ENCODE measurements at regions not wholly inside any gene's neighbourhood (a gene's known extent, or its start where the extent isn't known, plus 50 kb on each side); places are given as distances from the start of the nearest gene placed in this dataset.
"Not testable (repeated sequence)": the region's sequence is repeated elsewhere in the genome, so short reads cannot be mapped to it uniquely, and the experiment has no call there.

GRCh38 chr14:58731465-58732293 is 93.9 kb downstream of the DACT1 start:
- DNase-seq = no peak

- DNase-seq = no peak
Measured at GRCh38 chr14:58732387-58732786, 94.6 kb downstream of the DACT1 start.

- DNase-seq = no peak
Measured at GRCh38 chr14:58733451-58734208, 95.9 kb downstream of the DACT1 start.

GRCh38 chr14:58735596-58735995 is 97.8 kb downstream of the DACT1 start:
- DNase-seq = no peak

- DNase-seq = no peak
Measured at GRCh38 chr14:58736606-58737005, 98.8 kb downstream of the DACT1 start.

- no peak for DNase-seq
Measured at GRCh38 chr14:58737511-58737910, 99.7 kb downstream of the DACT1 start.

- no peak for DNase-seq
Measured at GRCh38 chr14:58738189-58738836, 100.6 kb downstream of the DACT1 start.

GRCh38 chr14:58738876-58739275 is 101.1 kb downstream of the DACT1 start:
- no peak for DNase-seq

- no peak for DNase-seq
Measured at GRCh38 chr14:58739674-58740073, 101.9 kb downstream of the DACT1 start.

GRCh38 chr14:58740379-58740935 is 102.7 kb downstream of the DACT1 start:
- DNase-seq = no peak

GRCh38 chr14:58744801-58745394 is 107.1 kb downstream of the DACT1 start:
- DNase-seq = no peak

- DNase-seq = no peak
Measured at GRCh38 chr14:58746261-58746660, 108.5 kb downstream of the DACT1 start.

GRCh38 chr14:58746701-58747100 is 108.9 kb downstream of the DACT1 start:
- DNase-seq = no peak

- no peak for DNase-seq
Measured at GRCh38 chr14:58747181-58747580, 109.4 kb downstream of the DACT1 start.

- DNase-seq = not testable (repeated sequence)
Measured at GRCh38 chr14:58748251-58748650, 110.5 kb downstream of the DACT1 start.

GRCh38 chr14:58749066-58749669 is 111.4 kb downstream of the DACT1 start:
- no peak for DNase-seq

GRCh38 chr14:58750321-58751269 is 112.8 kb downstream of the DACT1 start:
- no peak for DNase-seq

GRCh38 chr14:58751788-58752187 is 114.0 kb downstream of the DACT1 start:
- DNase-seq = no peak

- DNase-seq = no peak
Measured at GRCh38 chr14:58752289-58752688, 114.5 kb downstream of the DACT1 start.

- DNase-seq = no peak
Measured at GRCh38 chr14:58752771-58753201, 115.0 kb downstream of the DACT1 start.
